HG03135 (cell line): ENCODE measurements at regions not wholly inside any gene's neighbourhood (a gene's known extent, or its start where the extent isn't known, plus 50 kb on each side); places are given as distances from the start of the nearest gene placed in this dataset.

Source experiments
- ATAC-seq: cut with Tn5 transposase; IDR thresholded peaks from one replicate; pipeline ENCODE4 v1.9.1; 2021; ENCODE audit warnings: mild to moderate bottlenecking, moderate library complexity; ENCODE audit not compliant: unreplicated experiment

- no peak for ATAC-seq
These were observed 226.1 kb downstream of the ANKRD50 start for GRCh38 chr4:124486423-124486822.

GRCh38 chr4:124487651-124488050 lies 224.9 kb downstream of the ANKRD50 start:
- no peak for ATAC-seq

- no peak for ATAC-seq
These were observed 221.0 kb downstream of the ANKRD50 start for GRCh38 chr4:124491361-124492145.

GRCh38 chr4:124499261-124499660 lies 213.3 kb downstream of the ANKRD50 start:
- ATAC-seq, result no peak

GRCh38 chr4:124501576-124501975 lies 211.0 kb downstream of the ANKRD50 start:
- ATAC-seq, result no peak

GRCh38 chr4:124504431-124504830 lies 208.1 kb downstream of the ANKRD50 start:
- no peak for ATAC-seq

- ATAC-seq, result no peak
These were observed 207.3 kb downstream of the ANKRD50 start for GRCh38 chr4:124505211-124505610.

GRCh38 chr4:124509151-124509550 lies 203.4 kb downstream of the ANKRD50 start:
- no peak for ATAC-seq

GRCh38 chr4:124514588-124514987 lies 197.9 kb downstream of the ANKRD50 start:
- ATAC-seq, result no peak

GRCh38 chr4:124515591-124515990 lies 196.9 kb downstream of the ANKRD50 start:
- no peak for ATAC-seq

GRCh38 chr4:124519196-124519595 lies 193.3 kb downstream of the ANKRD50 start:
- no peak for ATAC-seq

- no peak for ATAC-seq
These were observed 188.7 kb downstream of the ANKRD50 start for GRCh38 chr4:124523816-124524215.

- no peak for ATAC-seq
These were observed 187.0 kb downstream of the ANKRD50 start for GRCh38 chr4:124525524-124525923.

GRCh38 chr4:124526331-124526730 lies 186.2 kb downstream of the ANKRD50 start:
- no peak for ATAC-seq

GRCh38 chr4:124526769-124527168 lies 185.8 kb downstream of the ANKRD50 start:
- ATAC-seq, result no peak

GRCh38 chr4:124527364-124527763 lies 185.2 kb downstream of the ANKRD50 start:
- ATAC-seq, result no peak

GRCh38 chr4:124529131-124529530 lies 183.4 kb downstream of the ANKRD50 start:
- ATAC-seq, result no peak

GRCh38 chr4:124530464-124531077 lies 182.0 kb downstream of the ANKRD50 start:
- ATAC-seq, result no peak

GRCh38 chr4:124534131-124534530 lies 178.4 kb downstream of the ANKRD50 start:
- ATAC-seq, result no peak

GRCh38 chr4:124535003-124535402 lies 177.5 kb downstream of the ANKRD50 start:
- no peak for ATAC-seq

GRCh38 chr4:124536946-124537345 lies 175.6 kb downstream of the ANKRD50 start:
- ATAC-seq, result no peak

GRCh38 chr4:124537971-124538370 lies 174.6 kb downstream of the ANKRD50 start:
- ATAC-seq, result no peak
